Fibroblast of lung (primary cell): ENCODE measurements at regions not wholly inside any gene's neighbourhood (a gene's known extent, or its start where the extent isn't known, plus 50 kb on each side); places are given as distances from the start of the nearest gene placed in this dataset.

Experiments
- DNase-seq, 2 donors: peaks; one replicate each; pipeline versions ENCODE4 v3.0.0 to v3.0.0-alpha.2; 2010; ENCODE audit warnings: low read depth in 2 of 2
- H2AFZ ChIP-seq: 2 replicates; pipeline ENCODE4 v1.5.1; 2012; ENCODE audit warnings: low read length, control low read depth, inconsistent platforms
- H3K27ac ChIP-seq: 2 replicates; pipeline ENCODE4 v1.5.1; 2011; ENCODE audit warnings: low read length, control low read depth; ENCODE audit not compliant: insufficient read depth
- H3K27me3 ChIP-seq: 2 replicates; pipeline ENCODE4 v1.5.1; 2011; ENCODE audit warnings: mild to moderate bottlenecking, low read length; ENCODE audit not compliant: control insufficient read depth, insufficient read depth
- H3K36me3 ChIP-seq: 2 replicates; pipeline ENCODE4 v1.5.1; 2011; ENCODE audit warnings: low read length; ENCODE audit not compliant: control insufficient read depth, insufficient read depth
- H3K4me1 ChIP-seq: 2 replicates; pipeline ENCODE4 v1.5.1; 2011; ENCODE audit warnings: low read length; ENCODE audit not compliant: control insufficient read depth, insufficient read depth; ENCODE audit errors: extremely low read depth
- H3K4me2 ChIP-seq: 2 replicates; pipeline ENCODE4 v1.5.1; 2011; ENCODE audit warnings: low read length, control low read depth; ENCODE audit not compliant: insufficient read depth; ENCODE audit errors: extremely low read depth
- H3K4me3 ChIP-seq, 4 experiments: fragments of 200-600 bp in 1 of 4; sonication (generic) in 1 of 4; replicated peaks in 1 of 4; 2 replicates each; pipeline ENCODE4 v1.5.1; 2011 to 2016; ENCODE audit warnings: low read length in 4 of 4, low read depth in 3 of 4, mild to moderate bottlenecking in 3 of 4, control low read depth in 2 of 4, inconsistent platforms in 1 of 4, mixed read lengths in 1 of 4; ENCODE audit not compliant: insufficient read depth in 1 of 4; ENCODE audit errors: control extremely low read depth in 1 of 4
- H3K79me2 ChIP-seq: 2 replicates; pipeline ENCODE4 v1.5.1; 2012; ENCODE audit warnings: mild to moderate bottlenecking, low read length, inconsistent platforms; ENCODE audit not compliant: control insufficient read depth, insufficient read depth
- H3K9ac ChIP-seq: 2 replicates; pipeline ENCODE4 v1.5.1; 2011; ENCODE audit warnings: mild to moderate bottlenecking, low read length, control low read depth; ENCODE audit not compliant: insufficient read depth
- H3K9me3 ChIP-seq: 2 replicates; pipeline ENCODE4 v1.5.1; 2012; ENCODE audit warnings: low read depth, low read length; ENCODE audit not compliant: control insufficient read depth, insufficient read depth
- H4K20me1 ChIP-seq: 2 replicates; pipeline ENCODE4 v1.5.1; 2011; ENCODE audit warnings: low read length; ENCODE audit not compliant: control insufficient read depth, insufficient read depth; ENCODE audit errors: extremely low read depth
- CTCF ChIP-seq, 2 donors: IDR thresholded peaks in 1 of 2; conservative IDR thresholded peaks in 1 of 2; 1 replicate in 1 of 2; 2 replicates in 1 of 2; pipeline ENCODE4 v1.5.1; 2011 to 2012; ENCODE audit warnings: low read length in 2 of 2, control low read depth in 1 of 2, inconsistent platforms in 1 of 2, low read depth in 1 of 2, mild to moderate bottlenecking in 1 of 2
- EZH2 ChIP-seq: IDR thresholded peaks from 2 replicates; pipeline ENCODE4 v1.5.1; 2012; ENCODE audit warnings: low read length, control low read depth, mild to moderate bottlenecking; ENCODE audit errors: missing control alignments

- Histone ChIP-seq H3K79me2 (no peaks in the 10 kb centered on the region), H3K27ac (no peak overlapping the region), H3K9ac (no peak overlapping the region), H3K9me3 (no peaks in the 10 kb centered on the region), H3K4me1 (no peaks in the 10 kb centered on the region), H4K20me1 (no peaks in the 10 kb centered on the region), H3K4me2 (no peak overlapping the region), H3K27me3 (no peaks in the 10 kb centered on the region), H3K36me3 (no peaks in the 10 kb centered on the region), H3K4me3 (no peak overlapping the region), H2AFZ (no peak overlapping the region)
- DNase-seq = no peak
- TF ChIP-seq EZH2 = no peak
- TF ChIP-seq CTCF (conservative IDR thresholded peaks at IDR 0.05 in 1 of 2, IDR thresholded peaks at IDR 0.05 in 1 of 2; ENCODE audit: low read depth in 1 of 2, low read length in 2 of 2) = no peak
Measured at GRCh38 chr10:63723741-63724140, 202.5 kb downstream of the REEP3 start.

DNA sequence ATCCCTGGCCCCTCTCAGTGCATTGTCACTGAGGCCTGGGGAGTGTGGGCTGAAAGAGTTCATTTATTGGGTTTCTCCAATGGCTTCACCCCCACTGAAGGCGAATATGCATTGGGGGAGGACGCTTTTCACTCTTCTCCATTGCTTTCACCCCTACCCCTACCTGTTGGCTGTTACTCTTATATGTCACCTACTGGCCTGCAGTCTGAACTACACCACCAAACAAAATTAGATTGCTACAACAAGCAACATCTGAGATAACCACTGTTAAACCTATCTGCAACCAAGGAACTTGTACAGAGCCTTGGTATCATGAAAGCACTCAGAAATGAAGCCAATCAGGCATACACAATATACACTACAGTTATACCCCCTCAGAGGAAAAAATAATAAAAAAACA is 203.7 kb downstream of the REEP3 start:
- TF ChIP-seq EZH2 (no peak), CTCF (conservative IDR thresholded peaks at IDR 0.05 in 1 of 2, IDR thresholded peaks at IDR 0.05 in 1 of 2; ENCODE audit: low read depth in 1 of 2, low read length in 2 of 2) (no peak)
- DNase-seq = no peak
- no peaks in the 10 kb centered on the region for H3K27me3 ChIP-seq
- no peaks in the 10 kb centered on the region for H3K4me1 ChIP-seq
- H3K4me3 ChIP-seq = no peak overlapping the region
- H3K9ac ChIP-seq = no peak overlapping the region
- no peaks in the 10 kb centered on the region for H4K20me1 ChIP-seq
- H3K36me3 ChIP-seq = no peaks in the 10 kb centered on the region
- H3K79me2 ChIP-seq = no peaks in the 10 kb centered on the region
- H2AFZ ChIP-seq = no peak overlapping the region
- no peaks in the 10 kb centered on the region for H3K9me3 ChIP-seq
- no peak overlapping the region for H3K27ac ChIP-seq
- no peak overlapping the region for H3K4me2 ChIP-seq

DNA sequence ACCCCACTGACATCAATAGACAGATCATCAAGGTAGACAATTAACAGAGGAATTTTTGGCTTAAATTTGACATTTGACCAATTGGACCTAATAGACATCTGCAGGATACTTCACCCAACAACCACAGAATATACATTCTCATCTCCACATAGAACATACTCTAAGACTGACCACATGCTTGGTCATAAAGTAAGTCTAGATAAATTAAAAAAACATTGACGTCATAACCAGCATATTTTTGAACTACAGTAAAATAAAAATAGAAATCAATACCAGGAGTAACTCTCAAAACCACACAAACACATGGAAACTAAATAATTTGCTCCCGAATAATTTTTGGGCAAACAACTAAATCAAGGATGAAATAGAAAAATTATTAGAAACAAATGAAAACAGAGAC is 205.7 kb downstream of the REEP3 start:
- DNase-seq = no peak
- H2AFZ ChIP-seq = no peak overlapping the region

More for the DNA sequence above, 205.7 kb downstream of the REEP3 start:
- Histone ChIP-seq H3K27me3 (no peaks in the 10 kb centered on the region), H3K79me2 (no peaks in the 10 kb centered on the region), H3K4me2 (no peak overlapping the region), H3K4me3 (no peak overlapping the region), H3K9ac (no peak overlapping the region), H4K20me1 (no peaks in the 10 kb centered on the region), H3K4me1 (no peaks in the 10 kb centered on the region), H3K9me3 (no peaks in the 10 kb centered on the region), H3K36me3 (no peaks in the 10 kb centered on the region), H3K27ac (no peak overlapping the region)
- TF ChIP-seq CTCF (conservative IDR thresholded peaks at IDR 0.05 in 1 of 2, IDR thresholded peaks at IDR 0.05 in 1 of 2; ENCODE audit: low read depth in 1 of 2, low read length in 2 of 2) = no peak
- TF ChIP-seq EZH2 = no peak
